Endothelial cell of hepatic sinusoid (primary cell): ENCODE measurements at regions not wholly inside any gene's neighbourhood (a gene's known extent, or its start where the extent isn't known, plus 50 kb on each side); places are given as distances from the start of the nearest gene placed in this dataset.

Experiments used
- in situ Hi-C: cut with HindIII; loops from 2 replicates; pipeline ENCODE4 v1.10.0; 2017; ENCODE audit warnings: low sequenced_read_pairs

DNA sequence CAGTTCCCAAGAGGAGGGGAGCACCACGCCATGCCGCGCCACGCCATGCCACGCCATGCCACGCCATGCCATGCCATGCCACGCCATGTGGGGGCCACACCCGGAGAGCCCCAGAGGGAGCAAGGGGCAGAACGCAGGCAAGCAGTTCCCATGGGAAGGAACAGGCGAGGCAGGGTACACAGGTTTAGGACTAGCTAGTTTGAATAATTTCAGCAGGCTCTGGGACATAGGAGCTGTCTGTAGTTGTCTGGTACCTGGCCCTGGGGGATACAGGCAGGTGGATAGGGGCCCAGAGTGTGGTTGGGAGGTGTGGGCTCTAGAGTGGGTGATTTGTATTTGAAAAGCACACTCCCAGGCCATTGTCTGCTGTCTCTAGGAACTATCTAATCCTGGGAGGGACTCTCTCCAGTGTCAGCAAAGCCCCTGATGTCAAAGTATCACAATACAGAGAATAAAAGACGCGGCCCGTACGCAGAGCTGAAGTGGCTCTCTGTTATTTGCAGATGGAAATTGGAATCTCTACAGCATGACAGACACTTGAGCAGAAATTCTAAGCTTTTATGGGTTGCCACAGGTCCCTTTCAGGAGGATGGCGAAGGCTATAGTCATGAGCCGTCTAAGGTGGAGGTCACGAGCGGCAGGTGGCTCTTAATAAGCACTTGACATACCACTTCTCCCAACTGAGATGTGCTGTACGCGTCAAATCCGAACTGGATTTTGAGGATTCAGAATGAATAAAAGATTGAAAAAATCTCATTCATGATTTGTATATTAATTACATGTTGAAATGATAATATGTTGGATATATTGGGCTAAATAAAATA lies 220.8 kb upstream of the TNRC6C start:
- in situ Hi-C loops = loop anchor here (5.0 kb wide), 2 partner anchors 75 to 85 kb away; no protein-coding TSS in a partner anchor

DNA sequence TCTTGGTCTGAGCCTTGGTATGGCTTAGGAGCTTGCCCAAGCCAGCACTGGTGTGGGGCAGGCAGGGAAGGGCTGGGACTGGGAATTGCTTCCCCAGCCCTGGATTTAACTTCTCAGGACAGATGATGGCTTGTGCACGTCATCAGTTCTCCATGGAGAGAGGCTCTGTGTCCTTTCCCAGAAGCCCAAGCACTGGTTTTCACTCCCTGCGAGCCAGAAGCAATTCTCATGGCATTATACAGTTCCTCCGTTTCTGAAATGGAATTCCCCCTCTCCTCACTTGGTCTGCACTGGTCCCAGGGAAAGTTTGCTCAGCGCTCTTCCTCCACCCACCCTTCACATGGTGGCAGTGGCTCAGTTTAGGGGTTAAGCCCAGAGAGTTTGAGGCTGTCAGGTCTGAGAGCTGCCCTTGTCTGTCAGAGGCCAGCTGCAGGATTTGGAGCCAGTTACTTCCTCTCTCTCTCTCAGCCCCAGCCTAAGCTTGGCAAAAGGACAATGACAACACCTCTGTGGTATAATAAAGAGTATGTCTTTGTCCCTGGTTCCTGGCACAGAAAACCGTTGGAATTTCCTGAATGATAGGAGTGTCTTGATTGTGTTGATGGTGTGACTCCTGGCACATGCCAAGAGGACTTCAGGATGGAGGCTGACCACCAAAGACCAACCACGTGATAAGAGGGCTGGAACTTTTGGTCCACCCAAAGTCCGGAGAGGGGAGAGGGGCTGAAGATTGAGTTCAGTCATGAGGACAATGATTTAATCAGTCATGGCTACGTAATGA lies 219.6 kb upstream of the TNRC6C start:
- in situ Hi-C loops = loop anchor here (5.0 kb wide), 2 partner anchors 73 to 87 kb away; no protein-coding TSS in a partner anchor

DNA sequence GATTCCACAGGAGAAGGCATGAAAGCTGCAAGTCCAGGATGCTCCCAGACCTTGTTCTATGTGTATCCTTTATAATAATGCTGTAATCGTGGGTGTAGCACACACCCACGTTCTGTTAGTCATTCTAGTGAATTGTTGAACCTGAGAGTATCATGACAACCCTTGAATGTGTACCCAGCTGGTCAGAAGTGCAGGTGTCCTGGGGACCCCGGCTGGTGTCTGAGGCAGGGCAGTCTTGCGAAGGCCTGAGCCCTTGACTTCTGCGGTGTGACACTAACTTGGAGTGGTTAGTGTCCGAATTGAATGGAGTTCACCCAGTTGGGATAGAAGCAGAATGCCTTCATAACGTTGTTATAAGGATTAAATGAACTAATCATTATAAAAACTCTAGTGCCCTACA lies 218.0 kb upstream of the TNRC6C start:
- in situ Hi-C loops = no loop called here

DNA sequence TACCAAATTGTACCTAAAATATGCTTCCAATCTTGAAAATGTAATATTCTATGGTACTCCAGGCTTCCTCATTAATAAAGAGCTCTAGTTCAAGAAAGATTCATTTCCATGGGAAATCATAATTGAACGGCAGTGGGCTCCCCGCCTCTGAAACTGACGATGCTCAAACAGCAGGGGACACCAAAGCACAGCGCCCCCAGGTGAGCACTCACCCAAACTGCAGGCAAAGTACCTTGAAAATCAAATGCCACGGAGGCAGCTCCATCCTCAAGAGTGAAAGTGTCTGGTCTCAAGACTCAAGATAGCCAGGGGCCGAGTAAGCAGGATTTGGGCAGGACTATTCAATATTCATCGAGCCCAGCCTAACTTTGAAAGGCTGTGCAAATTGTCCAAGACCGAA lies 217.4 kb upstream of the TNRC6C start:
- in situ Hi-C loops = no loop called here

DNA sequence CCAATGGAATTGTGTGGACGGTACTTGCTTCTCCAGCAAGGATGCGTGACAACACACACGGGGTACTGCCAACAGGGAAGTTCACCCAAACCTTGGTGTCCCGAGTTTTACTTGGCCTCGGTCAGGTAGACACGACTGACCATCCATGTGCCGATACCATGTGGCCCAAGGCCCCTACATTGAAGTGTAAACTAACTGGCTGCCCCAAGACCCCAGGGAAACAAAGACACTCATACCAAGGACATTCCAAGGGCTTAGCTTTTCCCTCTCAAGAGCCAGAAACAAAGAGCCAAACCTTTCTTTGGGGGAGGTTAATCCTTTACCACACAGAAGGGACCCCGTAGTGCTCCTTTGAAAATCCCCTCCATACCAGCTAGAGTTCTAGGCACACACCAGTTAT lies 215.9 kb upstream of the TNRC6C start:
- in situ Hi-C loops = no loop called here

DNA sequence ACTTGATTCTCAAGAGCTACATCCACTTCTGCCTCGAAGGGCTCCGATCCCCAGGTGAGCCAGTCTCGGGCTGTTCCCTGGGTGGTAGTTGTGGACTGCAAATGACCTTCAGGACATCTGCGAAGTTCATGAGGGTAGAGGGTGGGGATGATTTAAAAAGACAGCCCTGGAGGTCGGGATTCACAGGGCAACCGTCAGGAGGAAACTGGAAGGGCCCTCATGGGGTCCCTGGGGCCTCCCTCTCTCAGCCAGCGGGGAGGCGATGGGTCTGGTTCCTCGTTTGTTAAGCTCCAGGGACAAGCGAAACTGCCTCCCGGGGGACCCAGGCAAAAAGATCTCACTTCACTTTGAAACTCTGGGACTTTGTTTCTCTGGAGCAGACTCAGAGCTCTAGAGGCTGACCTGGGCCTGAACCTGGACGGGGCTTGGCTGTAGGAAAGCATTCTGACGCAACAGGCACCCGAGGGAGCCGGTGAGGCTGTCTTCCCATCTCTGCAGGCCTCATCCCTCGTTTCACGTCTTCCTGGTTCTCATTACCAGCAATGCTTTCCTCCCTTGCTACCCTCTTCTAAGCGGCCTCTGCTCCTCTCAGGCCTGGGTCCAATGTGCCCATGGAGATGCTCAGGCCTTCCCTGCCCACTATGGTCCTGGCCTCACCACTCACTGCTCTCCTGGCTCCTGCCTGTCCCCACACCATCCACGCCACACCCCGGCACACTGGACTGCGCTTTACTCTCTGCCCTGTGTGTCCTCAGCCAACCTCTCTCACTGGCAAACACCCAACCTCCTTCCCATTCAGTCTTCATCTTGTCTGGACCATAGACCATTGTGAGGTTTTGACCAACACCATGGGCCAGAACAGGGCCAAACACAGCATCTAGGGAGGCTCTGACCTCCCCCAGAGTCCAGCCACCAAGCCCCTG lies 214.2 kb upstream of the TNRC6C start:
- in situ Hi-C loops = no loop called here

DNA sequence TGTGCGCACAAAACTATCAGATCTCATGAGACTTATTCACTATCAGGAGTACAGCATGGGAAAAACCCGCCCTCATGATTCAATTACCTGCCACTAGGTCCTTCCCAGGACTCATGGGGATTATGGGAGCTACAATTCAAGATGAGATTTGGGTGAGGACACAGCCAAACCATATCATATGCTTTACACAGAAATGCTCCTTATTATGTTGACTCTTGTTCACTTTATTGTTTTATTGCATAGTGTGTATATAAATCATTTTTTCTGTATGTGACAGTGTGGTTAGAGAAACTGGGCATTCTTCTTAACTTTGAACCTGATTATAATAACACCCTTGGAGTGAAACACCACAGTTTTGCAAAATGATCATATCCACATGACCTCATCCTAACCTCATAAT lies 212.8 kb upstream of the TNRC6C start:
- in situ Hi-C loops = no loop called here

DNA sequence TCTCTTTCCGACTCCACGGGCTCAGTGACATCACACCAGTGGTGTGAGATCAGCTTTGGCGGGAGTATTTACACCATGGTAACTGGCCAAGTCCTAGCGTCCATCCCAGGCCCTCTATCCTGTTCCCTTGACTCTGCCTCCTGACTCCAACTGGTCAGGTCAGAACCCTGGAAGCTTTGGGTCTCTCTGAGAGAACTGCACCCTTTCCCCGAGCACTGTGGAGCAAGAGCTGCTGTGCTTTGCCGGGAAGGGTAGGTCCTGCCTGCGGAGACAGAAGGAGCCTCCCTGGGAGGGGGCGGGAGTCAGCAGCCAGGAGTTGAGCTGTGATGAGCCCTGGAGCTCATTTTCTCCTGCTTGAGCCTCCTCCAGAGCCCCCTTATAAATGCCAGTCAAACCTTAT lies 212.1 kb upstream of the TNRC6C start:
- in situ Hi-C loops = no loop called here

DNA sequence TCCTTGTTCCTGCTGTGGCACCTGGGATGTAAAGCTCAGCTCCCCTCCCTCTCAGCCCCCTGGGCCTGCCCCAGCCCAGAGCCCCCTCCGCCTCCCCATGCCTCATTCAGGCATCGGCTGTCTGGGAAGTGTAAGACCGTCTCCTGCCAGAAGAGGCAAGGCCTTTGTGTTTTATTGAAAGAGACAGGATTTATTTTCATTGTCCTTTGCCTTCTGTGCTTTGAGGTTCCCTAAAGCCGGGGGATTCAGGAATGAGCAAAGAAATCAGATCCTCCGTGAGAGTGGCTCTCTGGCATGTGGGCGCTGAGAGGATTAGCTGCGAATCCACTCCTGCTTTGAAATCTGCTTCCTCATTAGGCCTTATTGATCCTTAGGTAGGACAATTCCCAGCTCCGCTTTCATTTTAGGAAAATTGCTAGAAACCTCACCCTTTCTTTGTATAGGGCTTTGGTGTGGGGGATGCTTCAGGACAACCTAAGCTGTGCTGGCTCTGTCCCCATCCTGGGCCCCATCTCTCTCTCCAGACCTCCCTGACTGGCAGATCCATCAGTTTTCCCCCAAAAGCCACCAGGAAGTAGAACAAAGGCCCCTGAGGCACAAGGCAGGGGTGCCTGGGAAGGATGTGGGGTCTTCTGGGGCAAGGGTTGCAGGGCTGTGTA lies 211.5 kb upstream of the TNRC6C start:
- in situ Hi-C loops = no loop called here

DNA sequence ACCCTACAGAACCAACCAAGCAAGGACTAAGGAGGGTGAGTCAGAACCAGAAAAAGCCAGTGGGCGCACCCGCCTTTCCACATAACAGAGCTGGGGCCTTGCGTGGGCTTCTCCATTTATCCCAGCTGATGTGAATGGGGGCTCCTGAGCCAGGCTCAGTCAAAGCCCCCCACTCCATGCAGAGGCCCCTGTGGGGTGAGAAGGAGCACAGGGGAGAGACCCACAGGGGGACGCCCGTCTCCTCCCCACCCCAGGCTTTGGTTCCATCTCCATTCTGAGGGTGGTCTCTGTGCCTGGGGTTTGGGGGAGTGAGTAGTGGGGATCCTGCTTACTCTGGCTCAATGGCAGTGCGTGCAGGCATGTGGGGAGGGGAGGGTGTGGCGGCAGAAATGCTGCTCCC lies 210.1 kb upstream of the TNRC6C start:
- in situ Hi-C loops = no loop called here

DNA sequence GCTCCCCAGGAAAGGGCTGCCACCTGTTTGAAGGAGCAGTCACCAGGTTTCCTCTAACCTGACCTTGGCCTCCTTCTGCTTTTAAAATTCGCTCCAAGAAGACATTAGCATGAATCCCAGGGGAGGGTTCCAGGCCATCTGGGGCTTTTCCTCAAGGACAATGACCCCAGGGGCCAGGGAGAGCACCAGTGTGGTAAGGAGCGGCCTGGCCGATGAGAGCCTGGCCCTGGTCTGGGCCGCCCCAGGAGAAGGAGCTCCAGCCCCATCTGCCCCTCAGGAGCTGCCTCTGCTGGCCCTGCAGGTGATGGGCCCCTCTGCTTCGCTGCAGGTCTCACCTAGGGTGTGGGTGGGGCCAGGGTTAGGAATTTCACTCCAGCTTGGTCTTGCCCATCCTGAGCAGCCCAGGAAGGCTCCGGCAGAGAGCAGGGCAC lies 209.2 kb upstream of the TNRC6C start:
- in situ Hi-C loops = no loop called here

DNA sequence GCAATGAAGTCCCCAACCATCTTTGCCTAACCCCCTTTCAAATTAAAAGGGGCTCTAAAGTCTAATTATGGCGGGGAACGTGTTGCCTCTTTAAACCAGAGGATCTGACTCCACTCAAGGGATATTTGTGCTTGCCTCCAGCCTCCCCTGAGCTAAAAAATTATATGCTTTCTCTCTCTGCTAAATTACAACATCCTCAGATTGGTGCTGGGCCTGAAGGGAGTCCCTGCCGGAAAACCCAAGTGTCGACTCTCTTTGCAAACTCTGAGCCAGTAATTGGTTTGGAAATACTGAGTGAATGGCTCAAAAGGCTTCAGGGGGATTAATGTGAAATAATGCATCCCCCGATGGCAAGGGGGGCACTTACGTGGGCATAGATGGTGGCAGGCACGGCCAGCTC lies 208.5 kb upstream of the TNRC6C start:
- in situ Hi-C loops = loop anchor here (25.0 kb wide), 1 partner anchor 213 kb away; no protein-coding TSS in a partner anchor

DNA sequence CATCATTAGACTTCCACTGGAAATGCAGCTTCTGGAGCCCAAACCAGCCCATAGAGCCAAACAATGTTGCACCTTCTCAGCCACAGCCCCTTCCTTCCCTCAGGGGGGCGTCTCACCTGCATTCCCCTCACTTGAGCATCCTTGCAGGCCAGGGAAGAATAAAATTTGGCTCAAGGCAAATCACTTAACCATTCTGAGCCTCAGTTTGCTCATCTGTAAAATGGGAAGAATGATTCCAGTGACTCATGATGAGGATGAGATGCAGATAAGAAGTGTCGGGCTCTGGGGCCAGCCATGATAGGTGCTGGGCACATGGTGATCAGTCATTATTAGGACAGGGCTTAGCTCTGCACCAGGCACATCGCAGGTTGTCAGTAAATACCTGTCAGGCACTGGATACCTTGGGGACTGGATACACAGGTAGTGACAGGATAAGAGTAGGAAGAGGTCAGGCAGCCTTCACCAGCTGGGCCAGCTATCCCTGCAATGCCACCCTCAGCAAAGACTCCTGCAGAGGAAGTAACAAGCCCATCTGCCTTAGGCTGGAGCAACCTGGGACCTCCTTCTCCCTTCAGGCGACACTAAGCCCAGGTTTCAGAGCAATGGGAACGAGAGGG lies 208.0 kb upstream of the TNRC6C start:
- in situ Hi-C loops = loop anchor here (25.0 kb wide), 1 partner anchor 213 kb away; no protein-coding TSS in a partner anchor

DNA sequence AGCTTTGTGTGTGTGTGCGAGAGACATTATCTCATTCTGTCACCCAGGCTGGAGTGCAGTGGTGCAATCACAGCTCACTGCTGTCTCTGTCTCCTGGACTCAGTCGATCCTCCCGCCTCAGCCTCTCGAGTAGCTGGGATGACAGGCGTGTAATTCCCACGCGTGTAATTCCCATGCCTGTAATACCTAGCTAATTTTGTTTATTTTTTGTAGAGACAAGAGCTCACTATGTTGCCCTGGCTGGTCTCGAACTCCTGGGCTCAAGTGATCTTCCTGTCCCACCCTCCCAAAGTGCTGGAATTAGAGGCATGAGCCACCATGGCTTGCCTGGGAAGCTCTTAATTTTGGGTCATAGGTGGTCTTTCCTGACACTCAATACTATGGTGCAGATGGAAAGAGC lies 205.3 kb upstream of the TNRC6C start:
- in situ Hi-C loops = loop anchor here (25.0 kb wide), 1 partner anchor 216 kb away; no protein-coding TSS in a partner anchor

DNA sequence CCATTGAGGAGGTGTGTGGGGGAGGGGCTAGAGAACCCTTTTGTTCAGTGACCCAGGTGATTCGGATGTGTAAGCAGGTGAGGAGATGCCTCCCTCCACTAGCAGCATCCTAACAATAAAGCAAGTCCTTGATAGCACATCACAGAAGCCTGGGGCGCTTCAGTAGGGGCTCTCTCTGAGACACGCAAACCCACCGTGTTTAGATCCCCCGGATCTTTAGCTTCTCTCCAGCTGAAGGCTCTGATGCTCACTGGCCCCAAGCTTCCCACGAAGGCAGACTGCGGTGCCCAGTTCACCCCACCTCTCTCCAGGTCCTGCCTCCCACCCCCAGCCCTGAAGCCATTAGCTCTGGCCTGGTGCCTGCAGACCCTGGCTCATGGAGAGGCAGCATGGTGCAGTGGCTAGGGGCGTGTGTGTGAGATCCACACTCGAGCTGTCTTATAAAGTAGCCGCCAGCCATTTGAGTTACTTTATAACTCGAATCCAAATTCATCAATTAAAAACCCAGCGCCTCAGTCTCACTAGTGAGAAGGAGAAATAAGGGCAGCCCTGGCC lies 204.7 kb upstream of the TNRC6C start:
- in situ Hi-C loops = loop anchor here (25.0 kb wide), 1 partner anchor 216 kb away; no protein-coding TSS in a partner anchor

DNA sequence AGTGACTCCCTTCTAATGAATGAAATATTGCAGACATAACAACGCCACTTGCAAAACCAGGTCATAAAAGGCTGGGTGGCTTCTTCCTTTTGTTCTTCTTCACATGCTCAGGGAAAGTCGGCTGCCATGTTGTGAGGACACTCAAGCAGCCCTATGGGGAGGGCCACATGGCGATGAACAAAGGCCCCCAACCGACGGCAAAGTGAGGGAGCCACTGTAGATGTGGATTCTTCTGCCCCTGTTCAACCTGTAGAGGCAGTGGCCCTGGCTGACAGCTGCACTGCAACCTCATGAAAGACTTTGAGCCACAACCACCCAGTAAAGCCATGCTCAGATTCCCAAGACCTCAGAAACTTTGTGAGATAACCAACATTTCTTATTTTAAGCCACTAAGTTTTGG lies 203.5 kb upstream of the TNRC6C start:
- in situ Hi-C loops = loop anchor here (25.0 kb wide), 1 partner anchor 218 kb away; no protein-coding TSS in a partner anchor

DNA sequence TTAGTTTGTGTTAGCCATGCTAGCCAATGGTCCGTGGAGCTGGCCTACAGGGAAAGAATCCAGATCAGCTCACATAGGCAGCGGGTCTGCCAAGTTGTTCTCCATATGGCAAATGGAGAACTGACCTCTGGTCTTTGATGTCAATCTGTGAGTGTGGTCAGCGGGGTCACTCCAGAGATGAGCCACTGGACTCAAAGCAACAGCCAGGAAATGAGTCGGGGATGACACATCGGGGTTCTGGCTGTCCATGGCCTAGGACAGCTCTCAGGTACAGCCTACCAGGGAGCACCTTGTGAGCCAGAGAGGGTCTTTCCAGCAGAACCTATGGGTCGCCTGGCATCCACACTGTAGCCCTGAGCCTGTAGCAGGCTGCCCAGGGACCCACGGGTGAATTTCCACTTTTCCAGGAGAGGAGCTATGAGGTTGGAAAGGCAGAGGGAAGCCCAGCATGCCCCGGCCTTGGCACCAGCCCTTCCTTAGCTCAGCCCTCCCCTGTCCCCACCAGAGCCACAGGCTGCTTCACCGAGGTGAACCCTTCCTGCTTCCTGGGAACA lies 203.0 kb upstream of the TNRC6C start:
- in situ Hi-C loops = loop anchor here (25.0 kb wide), 1 partner anchor 218 kb away; no protein-coding TSS in a partner anchor

DNA sequence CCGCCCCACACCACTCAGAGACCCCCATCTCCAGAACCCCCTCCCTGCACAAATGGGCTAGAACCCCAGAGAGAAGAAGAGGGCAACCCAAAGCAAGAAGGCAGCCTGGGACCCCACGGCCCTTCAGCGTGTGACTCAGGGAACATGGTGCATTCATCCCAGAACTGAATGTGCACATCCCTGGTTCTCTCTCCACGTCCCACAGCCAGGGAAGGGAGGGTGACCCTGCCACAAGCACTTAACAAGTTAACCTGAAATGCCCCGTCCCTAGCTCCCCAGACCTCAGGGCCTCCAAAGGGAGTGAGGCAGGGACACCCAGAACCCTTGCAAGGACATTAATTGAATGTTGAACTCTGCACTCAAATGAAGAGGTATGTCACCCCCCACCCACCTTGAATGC lies 202.5 kb upstream of the TNRC6C start:
- in situ Hi-C loops = loop anchor here (25.0 kb wide), 1 partner anchor 219 kb away; no protein-coding TSS in a partner anchor
